Tibial artery (tissue), 4 donors: ENCODE measurements at regions not wholly inside any gene's neighbourhood (a gene's known extent, or its start where the extent isn't known, plus 50 kb on each side); places are given as distances from the start of the nearest gene placed in this dataset.

ENCODE experiments used
- DNase-seq, 2 donors: peaks; one replicate each; pipeline ENCODE4 v3.0.0-alpha.2; 2019
- H3K27ac ChIP-seq, 2 donors: fragments of 200-600 bp; sonication (generic) in 1 of 2; 1 replicate in 1 of 2; 2 replicates in 1 of 2; pipeline ENCODE4 v1.5.1; 2018 to 2019; ENCODE audit warnings: mild to moderate bottlenecking in 1 of 2
- H3K27me3 ChIP-seq, 2 donors: fragments of 200-600 bp; sonication (generic) in 1 of 2; one replicate each; pipeline versions ENCODE4 v1.5.1 to v1.6.0; 2016 to 2019
- H3K36me3 ChIP-seq, 3 donors: fragments of 200-600 bp; sonication (generic) in 2 of 3; one replicate each; pipeline ENCODE4 v1.5.1; 2016 to 2019; ENCODE audit warnings: mild to moderate bottlenecking in 2 of 3
- H3K4me1 ChIP-seq, 4 donors: fragments of 200-600 bp; sonication (generic) in 2 of 4; 1 replicate in 3 of 4; 2 replicates in 1 of 4; pipeline ENCODE4 v1.5.1; 2016 to 2019
- H3K4me3 ChIP-seq, 2 donors: fragments of 200-600 bp; sonication (generic) in 1 of 2; 1 replicate in 1 of 2; 2 replicates in 1 of 2; pipeline ENCODE4 v1.5.1; 2018 to 2019; ENCODE audit warnings: mild to moderate bottlenecking in 2 of 2
- H3K9me3 ChIP-seq, 3 donors: fragments of 200-600 bp; sonication (generic) in 1 of 3; one replicate each; pipeline ENCODE4 v1.5.1; 2016 to 2019
- intact Hi-C: fragments of 100-400 bp; cut with DNase I; formaldehyde crosslinking; loops from one replicate; pipeline ENCODE4 v1.15.0; 2023; ENCODE audit warnings: low total_unique reads
- TF ChIP-seq, protein P1 (sequence below), 2 experiments: fragments of 200-600 bp in 1 of 2; fragments of 450-650 bp in 1 of 2; IDR thresholded peaks; one replicate each; pipeline ENCODE4 v1.5.1; 2017 to 2019; ENCODE audit warnings: antibody characterized with exemption in 2 of 2, mild to moderate bottlenecking in 1 of 2, moderate library complexity in 1 of 2

DNA sequence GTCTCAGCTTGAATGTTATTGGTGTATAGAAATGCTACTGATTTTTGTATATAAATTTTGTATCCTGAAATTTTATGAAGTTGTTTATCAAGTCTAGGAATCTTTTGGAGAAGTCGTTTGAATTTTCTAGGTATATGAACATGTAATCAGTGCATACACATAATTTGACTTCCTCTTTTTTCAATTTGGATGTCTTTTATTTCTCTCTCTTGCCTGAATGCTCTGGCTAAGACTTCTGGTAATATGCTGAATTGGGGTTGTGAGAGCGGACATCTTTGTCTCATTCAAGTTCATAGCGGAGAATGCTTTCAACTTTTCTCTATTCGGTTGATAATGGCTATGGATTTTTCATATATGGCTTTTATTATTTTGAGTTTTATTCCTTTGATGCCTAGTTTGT is 100.9 kb upstream of the MCTP2 start:
- no peak for DNase-seq
- intact Hi-C loops: no loop called here
- TF ChIP-seq, protein P1, sequence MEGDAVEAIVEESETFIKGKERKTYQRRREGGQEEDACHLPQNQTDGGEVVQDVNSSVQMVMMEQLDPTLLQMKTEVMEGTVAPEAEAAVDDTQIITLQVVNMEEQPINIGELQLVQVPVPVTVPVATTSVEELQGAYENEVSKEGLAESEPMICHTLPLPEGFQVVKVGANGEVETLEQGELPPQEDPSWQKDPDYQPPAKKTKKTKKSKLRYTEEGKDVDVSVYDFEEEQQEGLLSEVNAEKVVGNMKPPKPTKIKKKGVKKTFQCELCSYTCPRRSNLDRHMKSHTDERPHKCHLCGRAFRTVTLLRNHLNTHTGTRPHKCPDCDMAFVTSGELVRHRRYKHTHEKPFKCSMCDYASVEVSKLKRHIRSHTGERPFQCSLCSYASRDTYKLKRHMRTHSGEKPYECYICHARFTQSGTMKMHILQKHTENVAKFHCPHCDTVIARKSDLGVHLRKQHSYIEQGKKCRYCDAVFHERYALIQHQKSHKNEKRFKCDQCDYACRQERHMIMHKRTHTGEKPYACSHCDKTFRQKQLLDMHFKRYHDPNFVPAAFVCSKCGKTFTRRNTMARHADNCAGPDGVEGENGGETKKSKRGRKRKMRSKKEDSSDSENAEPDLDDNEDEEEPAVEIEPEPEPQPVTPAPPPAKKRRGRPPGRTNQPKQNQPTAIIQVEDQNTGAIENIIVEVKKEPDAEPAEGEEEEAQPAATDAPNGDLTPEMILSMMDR (IDR thresholded peaks at IDR 0.05): no peak

DNA sequence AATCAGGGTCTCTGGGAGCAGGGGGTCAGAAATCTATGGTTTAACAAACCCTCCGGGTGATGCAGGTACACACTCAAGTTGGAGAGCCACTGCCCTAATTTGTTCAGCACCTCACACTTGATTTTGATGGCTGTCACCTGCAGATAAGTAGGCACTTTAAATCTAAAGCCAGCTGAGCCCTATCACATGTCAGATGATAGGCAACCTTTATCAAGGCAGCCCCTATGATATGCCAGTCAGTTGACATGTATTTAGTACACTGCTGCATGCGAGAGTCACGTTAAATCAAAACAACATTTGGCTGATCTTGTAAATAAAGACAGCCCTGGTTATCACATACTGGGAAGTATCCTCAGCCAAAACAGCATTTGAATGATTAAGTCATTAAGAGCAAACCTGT is 104.4 kb upstream of the MCTP2 start:
- Histone ChIP-seq H3K9me3 (no peaks in the 10 kb centered on the region), H3K4me3 (no peak overlapping the region), H3K27ac (no peak overlapping the region), H3K27me3 (no peaks in the 10 kb centered on the region), H3K36me3 (no peaks in the 10 kb centered on the region), H3K4me1 (no peaks in the 10 kb centered on the region)
- TF ChIP-seq, protein P1 (IDR thresholded peaks at IDR 0.05): no peak
- no peak for DNase-seq
- intact Hi-C loops: no loop called here

More for the DNA sequence above, 100.9 kb upstream of the MCTP2 start:
- no peak overlapping the region for H3K27ac ChIP-seq
- H3K36me3 ChIP-seq: no peaks in the 10 kb centered on the region
- no peak overlapping the region for H3K4me3 ChIP-seq
- no peaks in the 10 kb centered on the region for H3K9me3 ChIP-seq
- no peaks in the 10 kb centered on the region for H3K4me1 ChIP-seq
- H3K27me3 ChIP-seq: no peaks in the 10 kb centered on the region

DNA sequence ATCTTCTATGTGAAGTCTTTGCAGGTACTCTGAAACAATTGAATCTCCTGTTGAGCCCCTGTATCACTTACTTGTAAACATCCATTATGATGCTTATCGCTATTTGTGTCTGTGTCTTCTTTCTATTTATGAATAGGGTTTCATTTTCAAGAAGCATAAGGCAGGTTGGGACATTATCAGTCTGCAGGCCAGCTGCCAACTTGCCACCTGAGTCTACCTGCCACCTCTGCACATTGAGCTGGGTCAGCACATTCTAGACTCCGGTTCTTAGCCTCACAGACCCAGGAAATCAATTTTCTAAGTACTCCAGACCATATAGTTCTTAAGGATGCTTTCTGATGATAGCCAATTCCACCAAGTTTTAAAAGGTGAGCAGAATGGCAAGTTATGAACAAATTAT is 105.7 kb upstream of the MCTP2 start:
- no peak for DNase-seq
- Histone ChIP-seq H3K4me1 (no peaks in the 10 kb centered on the region), H3K36me3 (no peaks in the 10 kb centered on the region), H3K27ac (no peak overlapping the region), H3K9me3 (no peaks in the 10 kb centered on the region), H3K27me3 (no peaks in the 10 kb centered on the region), H3K4me3 (no peak overlapping the region)
- TF ChIP-seq, protein P1 (IDR thresholded peaks at IDR 0.05): no peak
- intact Hi-C loops: no loop called here

DNA sequence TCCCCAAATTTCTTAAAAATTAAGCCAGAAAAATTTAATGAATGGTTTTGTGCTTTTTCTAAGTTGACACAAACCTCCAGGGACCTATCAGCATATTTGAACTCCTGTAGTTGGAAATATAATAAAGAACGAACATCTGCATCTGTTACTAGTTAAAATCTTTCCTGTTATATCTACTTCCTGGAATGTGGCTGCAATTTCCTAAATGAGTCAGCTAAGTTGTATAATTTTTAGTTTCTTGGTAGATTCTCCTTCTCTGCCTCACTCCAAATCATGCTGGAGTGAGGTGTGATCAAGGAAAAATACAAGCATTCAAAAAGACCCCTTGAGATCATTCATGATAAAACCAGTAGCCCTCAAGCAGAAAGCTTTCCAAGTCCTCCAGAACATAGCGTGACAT is 106.2 kb upstream of the MCTP2 start:
- Histone ChIP-seq H3K27ac (no peak overlapping the region), H3K4me3 (no peak overlapping the region), H3K4me1 (peaks cover 0 to 3% (median 0%) of the 10 kb centered on the region in 4 donors), H3K9me3 (no peaks in the 10 kb centered on the region), H3K27me3 (no peaks in the 10 kb centered on the region), H3K36me3 (no peaks in the 10 kb centered on the region)
- TF ChIP-seq, protein P1 (IDR thresholded peaks at IDR 0.05): no peak
- intact Hi-C loops: no loop called here
- no peak for DNase-seq

DNA sequence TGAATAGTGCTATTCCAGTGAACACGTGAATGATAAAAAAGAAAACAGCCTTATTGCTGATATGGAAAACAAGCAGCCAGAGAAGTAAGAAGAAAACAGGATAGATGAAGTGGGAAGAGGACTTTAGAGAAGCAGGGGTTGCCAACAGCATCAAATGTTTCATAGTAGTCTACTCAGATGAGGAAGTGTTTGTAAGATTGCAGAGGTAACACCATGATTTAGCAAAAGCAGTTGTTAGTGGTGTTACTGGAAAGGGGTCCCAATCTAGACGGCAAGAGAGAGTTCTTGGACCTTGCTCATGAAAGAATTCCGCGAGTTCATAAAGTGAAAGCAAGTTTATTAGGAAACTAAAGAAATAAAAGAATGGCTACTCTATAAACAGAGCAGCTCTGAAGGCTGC is 108.8 kb upstream of the MCTP2 start:
- Histone ChIP-seq H3K36me3 (no peaks in the 10 kb centered on the region), H3K27me3 (no peaks in the 10 kb centered on the region), H3K9me3 (no peaks in the 10 kb centered on the region), H3K4me3 (no peak overlapping the region), H3K27ac (no peak overlapping the region), H3K4me1 (peaks cover 0 to 15% (median 4%) of the 10 kb centered on the region in 4 donors)
- intact Hi-C loops: loop anchor here (5.0 kb wide), 1 partner anchor 1090 kb away; no protein-coding TSS in a partner anchor
- no peak for DNase-seq
- TF ChIP-seq, protein P1 (IDR thresholded peaks at IDR 0.05): no peak
